ENCODE measurements at regions not wholly inside any gene's neighbourhood (a gene's known extent, or its start where the extent isn't known, plus 50 kb on each side); places are given as distances from the start of the nearest gene placed in this dataset.
A peak's percentile ranks its signal among the peaks of the same experiment; 100 is the strongest.
"Not testable (repeated sequence)": the region's sequence is repeated elsewhere in the genome, so short reads cannot be mapped to it uniquely, and the experiment has no call there.

DNA sequence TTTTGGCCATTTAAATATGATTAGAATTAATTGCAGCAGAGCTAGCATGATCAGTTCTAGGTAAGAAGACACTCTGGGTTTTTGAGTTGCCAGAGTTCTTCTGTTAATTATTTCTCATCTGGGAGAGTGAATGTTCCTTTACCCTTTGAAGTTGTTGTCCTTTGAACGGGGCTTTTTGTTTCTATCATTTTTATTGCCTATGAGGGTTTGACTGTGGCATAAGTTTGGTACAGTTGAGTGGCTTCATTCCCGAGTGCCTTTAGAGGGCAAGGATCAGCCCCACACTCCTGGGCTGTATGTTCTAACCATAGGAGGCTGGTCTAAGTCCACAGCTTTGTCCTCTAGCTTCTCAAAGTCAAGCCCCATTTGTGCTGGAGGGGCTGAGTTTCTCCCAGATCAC lies 804.3 kb downstream of the KCNJ3 start:
- no peak for ATAC-seq

- ATAC-seq: no peak
Observed at GRCh38 chr2:155498106-155498505, 799.6 kb downstream of the KCNJ3 start.

- no peak for ATAC-seq
Observed at GRCh38 chr2:155494744-155495143, 796.2 kb downstream of the KCNJ3 start.

GRCh38 chr2:155485141-155485842 lies 786.8 kb downstream of the KCNJ3 start:
- no peak for ATAC-seq

- ATAC-seq: no peak
Observed at GRCh38 chr2:155481141-155481540, 782.6 kb downstream of the KCNJ3 start.

- ATAC-seq: not testable (repeated sequence)
Observed at GRCh38 chr2:155472018-155472417, 773.5 kb downstream of the KCNJ3 start.

DNA sequence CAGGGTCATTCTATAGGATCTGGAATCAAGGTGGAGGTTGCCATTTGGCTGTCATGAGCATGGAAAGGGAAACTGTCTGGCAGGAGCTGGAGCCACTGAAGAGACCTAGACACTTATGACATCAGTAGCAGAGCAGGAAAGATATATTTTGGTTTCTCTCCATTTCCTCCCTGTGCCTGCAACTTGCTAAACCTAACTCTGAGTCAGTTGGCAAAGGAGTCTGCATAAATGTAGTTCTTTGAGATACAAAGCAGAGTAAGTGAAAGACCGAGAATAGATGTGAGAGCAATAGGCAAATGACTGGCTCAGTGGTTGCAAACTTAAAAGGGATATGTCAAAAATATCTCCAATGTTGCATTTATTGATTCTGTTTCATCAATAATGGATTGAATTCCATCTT lies 757.7 kb downstream of the KCNJ3 start:
- ATAC-seq: no peak

GRCh38 chr2:155442755-155443372 lies 744.4 kb downstream of the KCNJ3 start:
- no peak for ATAC-seq

DNA sequence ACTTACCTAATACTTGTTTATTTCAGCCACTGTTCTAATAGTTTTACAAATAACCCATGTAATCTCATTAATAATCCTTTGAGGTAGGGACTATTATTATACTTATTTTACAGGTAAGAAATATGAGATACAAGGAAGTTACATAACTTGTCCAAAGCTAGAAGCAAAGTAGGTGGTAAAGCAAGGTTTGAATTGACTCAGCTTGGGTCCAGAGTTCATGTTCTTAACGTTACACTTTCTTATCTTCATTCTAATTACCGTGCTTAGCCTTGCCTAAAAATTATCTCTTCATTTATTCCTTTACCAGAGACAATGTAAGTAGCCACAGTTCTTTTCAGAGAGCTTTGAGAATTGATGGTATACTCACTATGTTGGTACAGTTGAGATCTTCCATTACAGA lies 743.6 kb downstream of the KCNJ3 start:
- ATAC-seq: no peak

GRCh38 chr2:155431004-155431507 lies 732.6 kb downstream of the KCNJ3 start:
- ATAC-seq: no peak

DNA sequence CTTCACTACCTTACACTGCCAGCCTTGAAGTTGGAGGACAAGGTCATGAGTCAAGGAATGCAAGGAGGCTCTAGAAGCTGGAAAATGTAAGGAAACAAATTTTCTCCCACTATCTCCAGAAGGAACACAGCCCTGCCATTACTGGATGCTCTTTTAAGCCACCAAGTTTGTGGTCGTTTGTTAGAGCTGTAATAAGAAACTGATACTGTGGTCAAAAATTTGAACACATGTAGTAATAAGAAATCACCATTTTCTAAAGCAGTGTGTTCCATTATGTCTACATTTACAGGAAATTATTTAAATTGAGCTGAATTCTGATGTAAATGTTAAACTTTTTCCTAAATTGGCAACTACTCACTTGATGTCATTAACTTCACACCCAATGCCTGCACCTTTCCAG lies 729.0 kb downstream of the KCNJ3 start:
- no peak for ATAC-seq

- no peak for ATAC-seq
Observed at GRCh38 chr2:155424518-155424917, 726.0 kb downstream of the KCNJ3 start.

GRCh38 chr2:155418753-155419152 lies 720.3 kb downstream of the KCNJ3 start:
- no peak for ATAC-seq

DNA sequence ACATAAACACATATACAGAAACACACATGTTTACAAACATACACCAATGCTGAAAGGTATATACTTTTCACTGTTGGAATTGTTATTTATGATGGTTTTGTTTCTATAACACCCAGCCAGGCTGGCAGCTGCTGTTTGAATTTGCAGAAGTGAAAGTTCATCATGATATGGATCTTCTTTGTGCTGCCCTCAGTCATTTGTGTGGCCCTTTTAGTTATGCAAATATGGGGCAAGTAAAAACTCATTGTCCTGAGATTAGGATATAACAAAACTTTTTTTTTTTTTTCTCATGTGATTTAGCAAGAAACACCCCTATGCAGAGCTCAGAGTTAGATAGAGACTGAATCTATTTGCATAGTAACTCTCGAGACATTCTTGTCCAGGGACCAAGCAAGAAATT lies 714.1 kb downstream of the KCNJ3 start:
- ATAC-seq: no peak

GRCh38 chr2:155404433-155405002 lies 706.0 kb downstream of the KCNJ3 start:
- ATAC-seq: no peak

DNA sequence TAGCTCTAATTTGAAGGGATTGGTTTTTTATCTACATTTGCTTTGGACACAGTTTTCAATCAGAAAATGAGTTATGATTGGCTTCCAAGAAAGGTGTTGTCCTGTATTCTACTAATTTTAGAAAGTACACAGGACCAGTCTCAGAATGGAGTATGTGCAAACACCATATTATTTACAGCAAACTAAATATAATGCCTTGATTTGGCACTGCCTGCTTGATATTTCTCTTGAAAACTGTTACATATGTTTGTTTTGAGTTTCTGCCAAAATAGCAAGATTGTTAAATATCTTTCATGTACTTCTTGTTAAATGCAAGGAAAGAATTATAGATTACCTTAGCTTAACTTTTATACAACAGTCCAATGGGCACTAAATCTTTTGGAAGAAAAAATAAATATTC lies 694.9 kb downstream of the KCNJ3 start:
- ATAC-seq: no peak

DNA sequence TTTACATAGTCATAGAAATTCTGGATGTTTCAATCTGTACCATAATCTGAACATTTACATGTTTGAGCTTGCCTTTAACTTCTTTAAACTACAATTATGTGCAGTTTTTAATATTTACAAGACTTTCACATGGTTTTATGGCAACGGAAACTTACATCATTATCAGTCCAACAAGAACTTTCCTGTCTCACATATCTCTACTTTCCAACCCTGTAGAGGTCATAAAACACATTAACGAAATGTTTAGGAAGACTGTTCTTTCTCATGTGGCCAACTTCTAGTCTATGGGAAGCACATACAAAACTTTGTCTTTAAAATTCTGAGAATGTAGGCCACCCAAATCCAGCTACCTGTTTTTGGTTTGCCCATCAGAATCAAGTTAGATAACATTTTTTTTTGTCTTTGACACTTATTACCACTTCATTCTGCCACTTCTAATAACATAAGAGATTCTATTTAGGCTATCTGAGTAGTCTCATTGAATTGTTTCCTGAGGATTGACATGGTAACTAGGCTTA lies 693.2 kb downstream of the KCNJ3 start:
- no peak for ATAC-seq

GRCh38 chr2:155389224-155389623 lies 690.7 kb downstream of the KCNJ3 start:
- no peak for ATAC-seq

DNA sequence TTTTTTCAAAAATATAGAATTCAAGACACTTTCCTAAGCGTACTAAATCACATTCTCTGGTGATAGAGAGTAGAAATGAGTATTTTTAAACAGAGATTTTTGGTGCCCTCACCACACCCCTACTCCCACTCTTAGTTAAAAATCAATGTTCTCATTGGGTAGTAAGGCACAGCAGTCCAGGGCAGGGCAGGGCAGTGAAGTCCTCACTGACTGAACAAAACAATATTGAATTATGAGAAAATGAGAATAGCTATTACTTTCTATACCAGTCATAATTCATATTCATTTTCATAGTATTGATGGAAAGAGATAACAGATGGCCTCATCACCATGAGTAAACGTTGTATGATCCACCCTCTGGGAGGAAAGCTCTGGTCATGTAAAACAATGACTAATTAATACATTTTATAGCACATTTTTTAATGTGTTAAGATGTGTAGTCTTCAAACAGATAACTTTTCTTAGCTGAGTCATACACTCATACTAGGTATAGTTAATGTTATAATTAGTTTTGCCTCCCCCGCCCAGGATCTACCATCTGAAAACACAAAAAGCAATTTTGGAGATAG lies 686.1 kb downstream of the KCNJ3 start:
- peak; percentile 54 to 69 for ATAC-seq

GRCh38 chr2:155382776-155383175 lies 684.3 kb downstream of the KCNJ3 start:
- no peak for ATAC-seq

DNA sequence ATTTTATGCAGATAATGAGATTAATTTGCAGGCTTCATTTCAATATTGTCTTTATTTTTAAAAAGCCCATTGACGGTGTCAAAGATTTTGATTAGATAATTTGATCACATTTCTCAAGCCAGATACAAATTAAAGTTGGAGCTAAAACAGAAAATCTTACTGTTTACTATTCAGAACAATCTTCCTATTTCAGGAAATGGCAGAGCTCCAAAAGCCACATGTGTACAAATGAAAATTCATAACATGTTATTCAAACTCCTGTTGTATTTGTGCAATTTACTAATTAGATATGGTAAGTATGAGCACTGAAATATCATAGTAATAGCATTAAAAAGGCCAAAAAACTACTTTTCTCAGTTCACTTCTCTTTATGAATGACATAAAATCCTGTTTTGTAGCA lies 682.9 kb downstream of the KCNJ3 start:
- ATAC-seq: no peak

DNA sequence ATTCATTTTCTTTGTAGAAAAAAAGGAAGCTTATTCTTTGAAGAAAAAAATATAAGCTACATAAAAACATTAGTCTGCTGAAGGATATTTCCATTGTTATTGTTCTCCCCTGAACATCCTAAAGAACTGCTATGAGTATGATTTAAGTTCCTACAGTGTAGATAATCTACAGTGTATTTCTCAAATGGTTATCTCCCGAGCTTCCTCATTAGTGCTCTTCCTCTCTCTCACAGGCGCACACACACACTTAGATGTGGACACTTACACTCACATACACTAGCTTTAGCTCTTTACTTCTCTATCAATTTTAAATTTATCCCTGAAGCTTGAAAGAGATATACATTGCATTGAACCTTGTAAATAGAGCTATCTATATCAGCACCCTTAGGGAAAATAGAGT lies 681.0 kb downstream of the KCNJ3 start:
- ATAC-seq: no peak

GRCh38 chr2:155377931-155378444 lies 679.5 kb downstream of the KCNJ3 start:
- ATAC-seq: peak in 1 of 2 donors; percentile 36

Measured in activated CD4-positive, CD25-positive, alpha-beta regulatory T cell treated with anti-CD3 and anti-CD28 coated beads, Interleukin-2, amount 50 U/mL, for 24 hours (primary cell).